Keratinocyte (primary cell): ENCODE measurements at regions not wholly inside any gene's neighbourhood (a gene's known extent, or its start where the extent isn't known, plus 50 kb on each side); places are given as distances from the start of the nearest gene placed in this dataset.

Experiments
- DNase-seq: peaks from one replicate; pipeline ENCODE4 v3.0.0-alpha.2; 2011; ENCODE audit warnings: low read depth, missing footprints, low spot score
- FAIRE-seq: peaks from 2 replicates; lab custom pipeline; 2011; peaks lifted over from hg19 to GRCh38; lab: Jason Lieb, UNC
- H2AFZ ChIP-seq: 2 replicates; pipeline ENCODE4 v1.6.0; 2012; ENCODE audit warnings: low read length, control low read depth, inconsistent platforms; ENCODE audit not compliant: control insufficient read depth
- H3K27ac ChIP-seq: 2 replicates; pipeline ENCODE4 v1.5.1; 2011; ENCODE audit warnings: low read length; ENCODE audit not compliant: control insufficient read depth, insufficient read depth
- H3K27me3 ChIP-seq: 3 replicates; pipeline ENCODE4 v1.6.0; 2011; ENCODE audit warnings: low read length; ENCODE audit not compliant: control insufficient read depth, insufficient read depth; ENCODE audit errors: extremely low read depth
- H3K36me3 ChIP-seq, 2 experiments: 2 replicates in 1 of 2; 3 replicates in 1 of 2; pipeline ENCODE4 v1.5.1; 2011; ENCODE audit warnings: low read length in 2 of 2, mild to moderate bottlenecking in 1 of 2; ENCODE audit not compliant: control insufficient read depth in 2 of 2, insufficient read depth in 2 of 2; ENCODE audit errors: extremely low read depth in 1 of 2
- H3K4me1 ChIP-seq: 3 replicates; pipeline ENCODE4 v1.5.1; 2011; ENCODE audit warnings: low read length; ENCODE audit not compliant: control insufficient read depth, insufficient read depth; ENCODE audit errors: extremely low read depth
- H3K4me2 ChIP-seq: 3 replicates; pipeline ENCODE4 v1.6.0; 2011; ENCODE audit warnings: low read depth, low read length; ENCODE audit not compliant: control insufficient read depth, insufficient read depth; ENCODE audit errors: extremely low read depth
- H3K4me3 ChIP-seq, 3 experiments: fragments of 200-600 bp in 1 of 3; sonication (generic) in 1 of 3; 2 replicates in 2 of 3; 3 replicates in 1 of 3; pipeline ENCODE4 v1.5.1; 2011 to 2016; ENCODE audit warnings: low read length in 3 of 3, mild to moderate bottlenecking in 3 of 3, control low read depth in 2 of 3, inconsistent platforms in 1 of 3, low read depth in 1 of 3, mixed read lengths in 1 of 3, mixed run types in 1 of 3, moderate library complexity in 1 of 3; ENCODE audit not compliant: control insufficient read depth in 2 of 3, insufficient read depth in 2 of 3; ENCODE audit errors: extremely low read depth in 1 of 3
- H3K79me2 ChIP-seq: 2 replicates; pipeline ENCODE4 v1.6.0; 2012; ENCODE audit warnings: low read length; ENCODE audit not compliant: control insufficient read depth, insufficient read depth
- H3K9ac ChIP-seq: 3 replicates; pipeline ENCODE4 v1.6.0; 2011; ENCODE audit warnings: low read length; ENCODE audit not compliant: control insufficient read depth, insufficient read depth; ENCODE audit errors: extremely low read depth
- H3K9me1 ChIP-seq: 3 replicates; pipeline ENCODE4 v1.6.0; 2011; ENCODE audit warnings: low read length; ENCODE audit not compliant: control insufficient read depth, insufficient read depth; ENCODE audit errors: extremely low read depth
- H3K9me3 ChIP-seq: 2 replicates; pipeline ENCODE4 v1.5.1; 2012; ENCODE audit warnings: low read depth, low read length; ENCODE audit not compliant: control insufficient read depth
- H4K20me1 ChIP-seq: 3 replicates; pipeline ENCODE4 v1.6.0; 2011; ENCODE audit warnings: low read length; ENCODE audit not compliant: control insufficient read depth, insufficient read depth; ENCODE audit errors: extremely low read depth
- EZH2 ChIP-seq: IDR thresholded peaks from one replicate; pipeline ENCODE4 v1.6.1; 2012; ENCODE audit warnings: inconsistent platforms, mild to moderate bottlenecking, low read length, moderate library complexity
- dilution Hi-C: fragments of 300-500 bp; cut with MboI; formaldehyde crosslinking; loops from one replicate; pipeline ENCODE4 v1.7.0; 2020; ENCODE audit warnings: low sequenced_read_pairs; ENCODE audit not compliant: extremely low pct_ligation_motif_present
- TF ChIP-seq, protein P1 (sequence below), 3 experiments: IDR thresholded peaks in 1 of 3; conservative IDR thresholded peaks in 1 of 3; optimal IDR thresholded peaks in 1 of 3; 2 replicates in 2 of 3; 3 replicates in 1 of 3; pipeline versions ENCODE3 to v1.5.1; 2011; ENCODE audit warnings: low read length in 3 of 3, mild to moderate bottlenecking in 3 of 3, moderate library complexity in 2 of 3, control low read depth in 1 of 3, inconsistent platforms in 1 of 3; ENCODE audit not compliant: insufficient read depth in 2 of 3; ENCODE audit errors: extremely low read depth in 1 of 3

DNA sequence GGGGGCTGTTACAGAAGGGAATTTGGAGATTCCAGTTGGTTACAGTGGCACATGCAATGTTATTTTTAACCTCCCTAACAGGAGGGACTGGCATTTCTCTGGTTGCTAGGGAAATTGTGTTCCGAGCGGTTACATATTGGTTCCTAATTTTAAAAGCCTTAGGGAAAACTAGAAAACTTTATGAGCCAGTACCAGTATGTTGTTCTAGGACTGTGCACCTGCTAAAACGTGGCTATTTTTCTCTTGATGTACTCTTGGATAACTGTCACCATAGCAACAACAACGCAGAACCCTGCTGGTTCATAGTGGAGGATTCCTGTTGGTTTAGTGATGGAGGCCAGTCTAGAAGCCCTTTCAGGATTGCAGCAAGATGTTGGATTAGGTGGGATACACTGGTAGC, 68.9 kb upstream of the PGBD5 start:
- FAIRE-seq: no peak
- Histone ChIP-seq H3K4me2 (no peak overlapping the region), H3K4me1 (no peaks in the 10 kb centered on the region), H3K27ac (no peak overlapping the region), H3K9me3 (no peaks in the 10 kb centered on the region), H3K36me3 (no peaks in the 10 kb centered on the region), H3K9ac (no peak overlapping the region), H4K20me1 (no peaks in the 10 kb centered on the region), H3K79me2 (no peaks in the 10 kb centered on the region), H2AFZ (no peak overlapping the region), H3K27me3 (peaks cover 19% of the 10 kb centered on the region), H3K4me3 (no peak overlapping the region), H3K9me1 (no peaks in the 10 kb centered on the region)
- no peak for TF ChIP-seq EZH2
- TF ChIP-seq, protein P1, sequence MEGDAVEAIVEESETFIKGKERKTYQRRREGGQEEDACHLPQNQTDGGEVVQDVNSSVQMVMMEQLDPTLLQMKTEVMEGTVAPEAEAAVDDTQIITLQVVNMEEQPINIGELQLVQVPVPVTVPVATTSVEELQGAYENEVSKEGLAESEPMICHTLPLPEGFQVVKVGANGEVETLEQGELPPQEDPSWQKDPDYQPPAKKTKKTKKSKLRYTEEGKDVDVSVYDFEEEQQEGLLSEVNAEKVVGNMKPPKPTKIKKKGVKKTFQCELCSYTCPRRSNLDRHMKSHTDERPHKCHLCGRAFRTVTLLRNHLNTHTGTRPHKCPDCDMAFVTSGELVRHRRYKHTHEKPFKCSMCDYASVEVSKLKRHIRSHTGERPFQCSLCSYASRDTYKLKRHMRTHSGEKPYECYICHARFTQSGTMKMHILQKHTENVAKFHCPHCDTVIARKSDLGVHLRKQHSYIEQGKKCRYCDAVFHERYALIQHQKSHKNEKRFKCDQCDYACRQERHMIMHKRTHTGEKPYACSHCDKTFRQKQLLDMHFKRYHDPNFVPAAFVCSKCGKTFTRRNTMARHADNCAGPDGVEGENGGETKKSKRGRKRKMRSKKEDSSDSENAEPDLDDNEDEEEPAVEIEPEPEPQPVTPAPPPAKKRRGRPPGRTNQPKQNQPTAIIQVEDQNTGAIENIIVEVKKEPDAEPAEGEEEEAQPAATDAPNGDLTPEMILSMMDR (optimal IDR thresholded peaks at IDR 0.05 in 1 of 3, IDR thresholded peaks at IDR 0.05 in 1 of 3, conservative IDR thresholded peaks at IDR 0.05 in 1 of 3; ENCODE audit: extremely low read depth in 1 of 3, insufficient read depth in 2 of 3, low read length in 3 of 3): no peak
- DNase-seq: no peak
- dilution Hi-C loops: no loop called here

DNA sequence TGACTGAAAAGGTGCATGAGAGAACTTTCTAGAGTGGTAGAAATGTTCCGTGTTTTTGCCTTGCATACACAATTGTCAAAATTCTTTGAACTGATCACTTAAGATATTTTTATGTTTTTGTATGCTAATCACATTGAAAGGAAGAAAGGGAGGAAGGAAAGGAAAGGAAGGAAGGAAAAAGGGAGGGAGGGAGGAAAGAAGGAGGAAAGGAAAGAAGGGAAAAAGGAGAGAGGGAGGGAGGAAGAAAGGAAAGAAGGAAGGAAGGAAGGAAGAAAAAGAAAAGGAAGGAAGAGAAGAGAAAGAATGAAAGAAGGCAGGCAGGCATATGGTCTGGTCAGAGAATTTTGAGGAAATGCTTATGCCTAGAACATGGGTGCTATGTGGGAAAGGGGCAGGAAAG, 68.4 kb upstream of the PGBD5 start:
- no peaks in the 10 kb centered on the region for H3K9me1 ChIP-seq
- TF ChIP-seq EZH2: no peak
- TF ChIP-seq, protein P1 (optimal IDR thresholded peaks at IDR 0.05 in 1 of 3, IDR thresholded peaks at IDR 0.05 in 1 of 3, conservative IDR thresholded peaks at IDR 0.05 in 1 of 3; ENCODE audit: extremely low read depth in 1 of 3, insufficient read depth in 2 of 3, low read length in 3 of 3): no peak
- no peak overlapping the region for H2AFZ ChIP-seq
- no peak overlapping the region for H3K4me2 ChIP-seq
- FAIRE-seq (no peak), DNase-seq (no peak)
- dilution Hi-C loops: no loop called here
- H3K36me3 ChIP-seq: no peaks in the 10 kb centered on the region
- no peak overlapping the region for H3K9ac ChIP-seq
- no peaks in the 10 kb centered on the region for H3K79me2 ChIP-seq
- peaks cover 18% of the 10 kb centered on the region for H3K27me3 ChIP-seq
- no peak overlapping the region for H3K27ac ChIP-seq
- H3K9me3 ChIP-seq: no peaks in the 10 kb centered on the region
- H4K20me1 ChIP-seq: no peaks in the 10 kb centered on the region
- H3K4me1 ChIP-seq: no peaks in the 10 kb centered on the region
- H3K4me3 ChIP-seq: no peak overlapping the region
